C4-2B (cell line): ENCODE measurements at regions not wholly inside any gene's neighbourhood (a gene's known extent, or its start where the extent isn't known, plus 50 kb on each side); places are given as distances from the start of the nearest gene placed in this dataset.
"Not testable (repeated sequence)": the region's sequence is repeated elsewhere in the genome, so short reads cannot be mapped to it uniquely, and the experiment has no call there.

Source experiments
- H3K27ac ChIP-seq: fragments of 450-650 bp; 2 replicates; pipeline ENCODE4 v1.5.1; 2017
- CTCF ChIP-seq: fragments of 450-650 bp; conservative IDR thresholded peaks from 2 replicates; pipeline ENCODE4 v1.5.1; 2017; ENCODE audit warnings: mild to moderate bottlenecking
- ZFX ChIP-seq: fragments of 450-650 bp; IDR thresholded peaks from 2 replicates; pipeline ENCODE4 v1.6.1; 2017

- H3K27ac ChIP-seq = no peak overlapping the region
- TF ChIP-seq CTCF = no peak
- TF ChIP-seq ZFX = no peak
These were observed 223.0 kb downstream of the PAPSS1 start for GRCh38 chr4:107497054-107497453.

GRCh38 chr4:107492566-107492965 lies 227.5 kb downstream of the PAPSS1 start:
- no peak overlapping the region for H3K27ac ChIP-seq
- TF ChIP-seq ZFX = no peak
- TF ChIP-seq CTCF = no peak

- TF ChIP-seq CTCF (no peak), ZFX (no peak)
These were observed 229.9 kb downstream of the PAPSS1 start for GRCh38 chr4:107490116-107490515.

GRCh38 chr4:107483621-107484020 lies 236.4 kb downstream of the PAPSS1 start:
- not testable (repeated sequence) for H3K27ac ChIP-seq

More at GRCh38 chr4:107490116-107490515, 229.9 kb downstream of the PAPSS1 start:
- H3K27ac ChIP-seq = no peak overlapping the region

- TF ChIP-seq ZFX (no peak), CTCF (no peak)
- H3K27ac ChIP-seq = no peak overlapping the region
These were observed 237.5 kb downstream of the PAPSS1 start for GRCh38 chr4:107482546-107482945.

GRCh38 chr4:107478327-107478980 lies 241.6 kb downstream of the PAPSS1 start:
- TF ChIP-seq CTCF (no peak), ZFX (no peak)
- no peak overlapping the region for H3K27ac ChIP-seq

GRCh38 chr4:107473126-107473525 lies 246.9 kb downstream of the PAPSS1 start:
- TF ChIP-seq ZFX (no peak), CTCF (no peak)
- no peak overlapping the region for H3K27ac ChIP-seq

GRCh38 chr4:107472265-107472948 lies 247.6 kb downstream of the PAPSS1 start:
- no peak overlapping the region for H3K27ac ChIP-seq
- TF ChIP-seq ZFX (no peak), CTCF (no peak)
